Activated CD4-positive, alpha-beta T cell treated with anti-CD3 and anti-CD28 coated beads, Interleukin-2, Interleukin-6, amounts not matched to agents 100 ng/mL and 50 ng/mL, durations not matched to agents 16 hours and 8 hours (primary cell): ENCODE measurements at regions not wholly inside any gene's neighbourhood (a gene's known extent, or its start where the extent isn't known, plus 50 kb on each side); places are given as distances from the start of the nearest gene placed in this dataset.

Experiments used
- DNase-seq: peaks from one replicate; pipeline ENCODE4 v3.0.0-alpha.2; 2020

- no peak for DNase-seq
Observed at GRCh38 chr4:13126976-13127910, 356.9 kb downstream of the RAB28 start.

- DNase-seq = no peak
Observed at GRCh38 chr4:13118633-13119032, 365.5 kb downstream of the RAB28 start.

GRCh38 chr4:13117185-13117584, 367.0 kb downstream of the RAB28 start:
- DNase-seq = no peak

- no peak for DNase-seq
Observed at GRCh38 chr4:13112030-13112429, 372.1 kb downstream of the RAB28 start.

- DNase-seq = no peak
Observed at GRCh38 chr4:13109536-13109935, 374.6 kb downstream of the RAB28 start.

- DNase-seq = no peak
Observed at GRCh38 chr4:13108096-13108495, 376.0 kb downstream of the RAB28 start.

GRCh38 chr4:13103382-13104015, 380.6 kb downstream of the RAB28 start:
- DNase-seq = no peak

- DNase-seq = no peak
Observed at GRCh38 chr4:13102092-13102742, 381.9 kb downstream of the RAB28 start.

- no peak for DNase-seq
Observed at GRCh38 chr4:13097971-13098370, 386.2 kb downstream of the RAB28 start.

GRCh38 chr4:13095722-13096121, 388.4 kb downstream of the RAB28 start:
- DNase-seq = no peak

GRCh38 chr4:13093170-13093569, 391.0 kb downstream of the RAB28 start:
- no peak for DNase-seq

- DNase-seq = no peak
Observed at GRCh38 chr4:13092702-13093101, 391.4 kb downstream of the RAB28 start.

- DNase-seq = no peak
Observed at GRCh38 chr4:13089659-13089998, 394.5 kb downstream of the RAB28 start.

GRCh38 chr4:13088726-13089658, 395.1 kb downstream of the RAB28 start:
- DNase-seq = no peak

- no peak for DNase-seq
Observed at GRCh38 chr4:13087041-13087440, 397.1 kb downstream of the RAB28 start.

GRCh38 chr4:13084210-13084609, 399.9 kb downstream of the RAB28 start:
- DNase-seq = no peak

- no peak for DNase-seq
Observed at GRCh38 chr4:13081830-13082229, 402.3 kb downstream of the RAB28 start.

GRCh38 chr4:13067077-13067476, 417.1 kb downstream of the RAB28 start:
- no peak for DNase-seq

- no peak for DNase-seq
Observed at GRCh38 chr4:13059019-13059418, 425.1 kb downstream of the RAB28 start.

- DNase-seq = no peak
Observed at GRCh38 chr4:13056630-13057189, 427.4 kb downstream of the RAB28 start.

GRCh38 chr4:13054420-13054970, 429.6 kb downstream of the RAB28 start:
- DNase-seq = no peak

GRCh38 chr4:13047591-13047990, 436.5 kb downstream of the RAB28 start:
- DNase-seq = no peak
